CD4-positive, alpha-beta T cell treated with Interleukin-2 at 100 ng/mL for 4 hours (primary cell): ENCODE measurements at regions not wholly inside any gene's neighbourhood (a gene's known extent, or its start where the extent isn't known, plus 50 kb on each side); places are given as distances from the start of the nearest gene placed in this dataset.

Source experiments
- DNase-seq: peaks from one replicate; pipeline ENCODE4 v3.0.0-alpha.2; 2020; ENCODE audit warnings: low spot score

DNA sequence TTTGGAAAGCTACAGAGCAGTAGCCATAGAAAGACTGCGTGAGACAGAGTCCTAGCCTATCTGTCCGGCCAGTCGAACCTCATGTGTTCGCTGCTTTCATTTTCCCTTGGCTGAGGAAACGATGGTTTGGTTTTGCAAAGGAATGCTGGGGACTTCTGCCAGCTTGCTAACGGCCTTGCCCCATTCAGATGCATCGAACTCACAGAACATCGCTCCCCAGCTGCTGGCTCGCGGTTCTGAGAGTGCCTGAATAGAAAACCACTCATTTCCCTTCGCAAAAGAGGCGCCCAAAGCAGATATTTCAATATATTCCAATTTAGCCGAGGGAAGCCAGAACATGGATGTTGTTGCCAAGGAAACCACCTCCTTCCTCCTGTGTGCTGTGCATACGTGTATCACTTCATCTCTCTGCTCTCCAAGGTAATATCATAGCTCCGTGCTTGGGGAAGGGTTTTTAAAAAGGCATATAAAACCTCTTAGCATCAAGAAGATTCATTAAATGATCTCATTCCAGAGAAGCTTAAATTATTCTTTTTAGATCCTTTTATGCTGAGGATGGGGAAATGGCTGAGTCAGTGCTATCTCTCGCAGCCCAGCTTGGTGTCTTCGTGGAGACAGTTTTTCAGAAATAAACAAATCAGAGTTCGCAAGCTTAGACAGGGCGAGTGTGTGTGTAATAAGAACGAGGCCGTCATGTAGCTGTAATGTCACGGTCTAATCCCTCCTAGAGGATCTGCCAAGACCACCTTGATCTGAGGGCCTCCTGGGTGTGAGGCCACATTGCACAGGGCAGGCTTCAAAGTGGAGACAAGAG is 215.2 kb downstream of the RPS24 start:
- DNase-seq, result no peak

DNA sequence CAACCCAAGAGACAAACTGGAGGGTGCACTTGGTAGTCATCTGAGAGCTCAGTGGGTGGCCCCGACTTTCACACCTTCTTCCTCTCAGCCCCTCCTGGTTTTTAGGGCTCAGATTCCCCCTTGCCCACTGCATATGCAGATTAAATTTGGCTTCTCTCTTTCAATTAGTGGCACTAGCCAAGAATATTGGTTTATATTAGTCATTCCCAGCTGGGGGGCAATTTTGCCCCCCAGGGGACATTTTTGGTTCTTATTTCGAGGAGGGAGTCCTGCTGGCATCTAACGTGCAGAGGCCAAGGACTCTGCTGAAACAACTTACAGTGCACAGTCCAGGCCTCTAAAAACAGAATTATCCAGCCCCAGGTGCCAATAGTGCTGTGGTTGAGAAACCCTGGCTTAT is 216.0 kb downstream of the RPS24 start:
- no peak for DNase-seq

DNA sequence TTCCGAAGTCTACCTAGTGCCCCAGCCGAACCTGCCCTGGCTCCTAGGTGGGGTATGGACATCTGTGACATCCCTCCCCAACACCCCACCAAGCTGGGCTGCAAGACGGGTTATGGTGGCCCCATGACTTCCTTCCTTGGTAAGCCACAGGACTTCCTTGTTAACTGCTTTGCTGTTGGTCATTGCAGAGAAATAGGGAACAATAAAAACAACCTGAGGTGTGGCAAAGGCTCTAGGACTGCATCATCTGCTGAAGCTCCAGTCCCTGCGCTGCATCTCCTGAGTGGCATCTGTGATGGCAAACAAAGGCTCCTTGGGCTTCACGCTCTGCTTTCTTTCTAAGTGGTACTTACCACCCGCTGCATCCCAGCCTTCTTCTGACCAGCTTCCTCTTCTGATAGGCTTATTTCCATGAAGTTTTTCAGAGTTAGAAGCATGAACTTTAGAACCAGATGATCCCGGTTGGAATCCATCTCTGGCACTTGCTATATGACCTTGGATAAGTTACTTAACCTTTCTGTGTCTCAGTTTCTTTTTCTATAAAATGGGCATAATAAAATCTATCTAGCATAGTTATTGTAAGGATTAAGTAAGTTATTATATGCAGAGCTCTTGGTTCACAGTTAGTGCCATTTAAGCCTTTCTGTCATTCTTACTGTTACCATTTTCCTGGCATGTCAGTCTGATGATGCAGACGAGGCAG is 216.8 kb downstream of the RPS24 start:
- no peak for DNase-seq

DNA sequence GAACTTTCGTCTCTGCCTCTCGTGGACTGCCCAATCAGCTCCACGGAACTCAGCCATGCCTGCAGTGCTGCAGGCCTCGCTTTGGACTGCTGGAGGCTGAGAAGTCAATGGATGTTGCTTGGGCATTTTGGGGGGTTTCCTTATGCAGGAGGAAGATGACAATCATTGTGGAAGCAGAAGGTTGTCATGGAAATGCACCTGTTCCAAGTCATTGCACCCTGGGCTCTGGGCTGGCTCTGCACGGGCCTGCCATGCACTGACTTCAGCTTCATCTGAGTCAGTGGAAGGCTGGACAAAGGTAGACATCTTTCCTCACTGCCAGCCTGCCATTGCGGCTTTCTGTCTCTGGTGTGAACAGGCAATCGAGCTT is 217.3 kb downstream of the RPS24 start:
- no peak for DNase-seq

DNA sequence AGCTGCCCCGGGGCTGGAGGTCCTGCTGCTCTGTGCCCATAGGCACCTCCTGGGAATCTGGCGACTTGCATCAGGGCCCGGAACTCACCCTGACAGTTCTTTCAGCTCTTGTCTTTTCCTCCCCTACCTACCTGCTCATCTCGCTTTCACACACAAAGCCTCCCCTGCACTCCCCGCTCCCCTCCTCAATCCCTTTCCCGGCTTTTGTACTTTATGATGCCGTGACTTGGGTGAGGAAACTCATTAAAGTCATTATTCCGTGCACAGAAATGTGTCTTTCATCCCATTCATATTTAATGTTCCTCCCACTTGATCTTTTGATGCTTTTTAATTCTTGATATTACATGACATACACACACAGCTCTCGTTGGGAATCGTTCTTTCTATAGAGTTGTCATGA is 218.6 kb downstream of the RPS24 start:
- no peak for DNase-seq

DNA sequence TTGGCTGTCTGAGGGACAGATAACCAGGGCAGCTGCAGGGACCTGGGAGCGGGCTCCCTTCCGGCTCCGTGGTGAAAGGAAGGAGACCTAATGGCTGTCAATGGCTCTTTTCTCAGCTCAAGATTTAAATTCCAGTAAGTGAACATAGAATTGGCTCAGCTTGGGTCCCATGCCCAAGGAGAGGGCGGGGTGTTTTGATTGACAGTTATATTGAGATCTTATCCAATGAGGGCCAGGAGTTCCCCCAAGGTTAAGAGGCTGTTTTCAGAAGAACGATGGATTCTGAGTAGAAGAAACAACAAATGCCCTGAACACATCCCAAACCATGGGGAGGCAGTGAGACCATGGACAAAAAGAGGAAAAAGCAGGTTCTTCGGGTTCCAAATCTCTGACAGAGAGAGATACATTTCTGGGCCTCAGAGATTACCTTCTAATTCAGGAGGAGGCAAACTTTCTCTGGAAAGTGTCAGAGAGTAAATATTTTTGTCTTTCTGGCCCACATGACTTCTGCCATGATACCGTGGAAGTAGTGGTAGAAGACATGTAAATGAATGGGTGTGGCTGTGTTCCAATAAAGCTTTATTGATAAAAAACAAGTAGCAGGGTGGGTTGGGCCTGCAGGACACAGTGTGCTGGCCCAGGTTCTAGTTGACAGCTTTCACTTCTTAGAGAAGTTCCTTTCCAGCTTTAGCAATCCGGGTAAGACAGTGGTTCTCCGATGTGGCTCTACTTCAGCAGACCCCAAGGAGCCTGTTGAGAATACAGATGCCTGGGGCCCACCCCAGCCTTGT is 219.6 kb downstream of the RPS24 start:
- no peak for DNase-seq

DNA sequence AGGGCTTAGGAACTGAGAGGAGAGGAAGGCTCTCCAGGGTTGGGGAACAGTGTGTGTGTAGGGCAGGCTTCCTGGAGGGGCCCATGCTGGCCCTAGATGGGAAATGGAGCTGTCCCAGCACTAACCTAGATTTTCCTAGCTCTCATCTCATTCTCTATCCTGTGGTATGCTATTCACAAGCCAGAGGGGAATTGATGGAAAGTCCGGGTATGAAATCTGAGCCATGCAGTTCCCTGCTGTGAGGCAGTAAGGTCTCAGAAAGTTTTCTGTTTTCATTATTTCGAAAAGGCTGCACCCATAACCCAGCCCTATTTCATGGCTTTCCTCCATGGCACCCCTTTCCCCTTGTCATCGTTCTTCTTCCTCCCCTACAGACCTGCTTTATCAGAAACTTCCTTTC is 220.3 kb downstream of the RPS24 start:
- no peak for DNase-seq

DNA sequence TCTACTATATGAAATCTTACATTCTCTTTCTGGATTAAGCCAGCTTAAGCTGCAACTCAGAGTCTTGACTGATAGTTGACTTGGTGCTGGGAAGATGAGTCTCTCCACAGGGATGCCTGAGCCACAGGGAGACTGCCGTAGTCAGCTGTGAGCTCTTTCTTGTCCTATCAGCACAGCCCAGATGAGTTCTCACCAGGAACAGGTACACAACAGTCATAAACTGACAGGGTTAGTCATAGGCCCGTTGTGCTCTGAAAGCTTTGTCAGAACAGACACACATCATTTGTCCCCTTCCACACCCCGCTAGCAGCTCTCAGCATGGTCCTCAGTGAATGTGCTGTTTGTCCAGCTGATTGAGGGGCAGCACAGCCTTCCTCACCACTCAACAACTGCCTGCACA is 221.6 kb downstream of the RPS24 start:
- no peak for DNase-seq

DNA sequence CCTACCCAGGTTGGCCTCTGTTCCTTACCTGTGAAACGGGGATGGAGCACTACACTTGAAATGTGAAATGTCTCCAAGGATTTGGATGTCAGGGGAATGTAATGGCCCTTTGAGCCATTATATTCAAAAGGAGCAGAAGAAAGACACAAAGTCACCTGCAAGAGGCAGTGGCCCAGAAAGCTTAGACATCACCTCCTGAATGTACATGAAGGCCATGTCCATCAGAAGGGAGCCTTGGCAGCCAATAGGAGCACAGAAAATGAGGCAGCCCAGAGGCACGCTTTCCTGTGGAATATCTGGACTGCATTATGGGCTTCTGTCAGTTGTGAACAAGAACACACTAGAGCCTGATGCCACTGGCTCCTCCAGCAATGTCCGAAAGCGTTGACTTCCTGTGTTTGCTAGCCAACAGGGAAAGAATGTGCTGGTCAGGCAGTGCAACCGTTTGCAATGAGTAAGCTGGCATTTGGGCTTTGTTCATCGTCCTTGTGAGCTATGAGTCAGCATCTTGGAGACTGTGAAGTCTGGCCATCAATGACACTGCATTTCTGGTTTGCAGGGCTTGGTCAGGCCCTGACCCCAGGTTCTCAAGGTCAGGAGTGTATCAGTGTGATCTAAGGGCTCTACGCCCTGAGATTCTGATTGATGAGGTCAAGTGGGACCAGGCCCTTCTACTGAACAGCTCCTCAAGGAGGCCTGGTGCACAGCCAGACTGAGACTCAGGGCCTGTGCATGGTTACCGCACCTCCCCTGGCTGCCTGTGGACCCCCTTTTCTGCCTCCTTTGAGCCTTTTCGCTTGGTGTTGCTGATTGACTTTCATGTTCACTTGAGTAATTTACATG is 222.4 kb downstream of the RPS24 start:
- DNase-seq, result no peak

DNA sequence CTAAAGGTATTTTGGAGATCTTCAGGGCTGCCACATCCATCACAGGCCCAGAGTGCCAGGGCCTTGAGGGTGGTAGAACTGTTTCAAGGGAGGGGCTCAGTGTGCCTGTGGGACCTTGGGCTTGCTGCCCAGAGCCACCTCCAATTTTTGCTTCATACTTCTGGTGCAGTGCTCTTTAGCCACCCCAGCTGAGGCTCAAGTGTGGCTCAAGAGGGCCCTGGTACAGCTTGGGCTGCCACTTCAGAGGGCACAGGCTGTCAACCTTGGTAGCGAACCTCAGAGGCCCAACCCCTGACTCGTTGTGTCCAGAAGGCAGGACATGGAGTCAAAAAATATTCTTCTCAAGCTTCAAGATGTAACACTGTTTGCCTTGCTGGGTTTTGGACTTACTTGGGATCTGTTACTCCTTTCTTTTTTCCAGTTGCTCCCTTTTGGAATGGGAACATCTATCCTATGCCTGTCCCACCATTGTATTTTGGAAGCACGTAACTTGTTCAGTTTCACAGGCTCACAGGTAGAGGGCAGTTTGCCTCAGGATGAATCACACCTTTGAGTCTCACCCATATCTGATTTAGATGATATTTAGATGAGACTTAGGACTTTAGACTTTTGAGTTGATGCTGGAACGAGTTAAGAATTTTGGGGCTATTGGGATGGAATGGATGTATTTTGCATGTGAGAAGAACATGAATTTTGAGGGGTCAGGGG is 224.8 kb downstream of the RPS24 start:
- DNase-seq, result no peak

DNA sequence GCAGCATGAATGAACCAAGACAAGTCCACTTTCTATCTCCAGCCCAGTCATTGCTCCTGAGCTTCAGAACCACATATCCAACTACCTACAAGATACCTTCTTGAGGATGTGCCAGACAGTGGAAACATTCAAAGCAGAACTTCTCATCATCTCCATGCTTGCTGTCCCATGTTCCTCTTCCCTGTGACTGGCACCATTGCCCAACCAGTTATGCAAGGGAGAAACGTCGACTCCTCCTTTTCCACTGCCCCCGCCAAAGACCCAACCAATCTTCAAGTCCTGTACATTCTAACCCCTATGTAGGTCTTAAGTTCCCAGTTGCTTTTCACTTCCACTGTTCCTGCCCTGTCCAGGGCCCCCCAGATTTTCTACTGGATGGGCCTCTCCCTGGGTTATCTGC is 225.7 kb downstream of the RPS24 start:
- no peak for DNase-seq

DNA sequence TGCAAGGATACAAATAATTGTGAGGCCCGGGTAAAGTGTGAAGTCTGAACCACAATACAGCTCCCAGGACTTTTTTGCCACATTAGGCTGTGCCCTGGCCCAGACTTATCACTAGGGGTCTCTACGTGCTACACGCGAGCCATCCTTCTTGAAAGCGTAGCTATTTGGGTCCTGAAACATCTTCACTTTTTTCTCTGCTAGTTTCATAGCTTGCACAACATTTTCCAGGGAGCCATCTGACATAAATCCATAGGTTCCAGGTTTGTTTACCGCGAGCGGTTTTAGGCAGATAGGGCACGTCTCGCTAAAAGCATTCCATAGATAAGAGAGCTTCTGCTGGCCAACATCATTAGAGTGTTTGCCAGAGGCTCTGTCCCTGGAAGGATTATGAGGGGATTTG is 226.5 kb downstream of the RPS24 start:
- no peak for DNase-seq

DNA sequence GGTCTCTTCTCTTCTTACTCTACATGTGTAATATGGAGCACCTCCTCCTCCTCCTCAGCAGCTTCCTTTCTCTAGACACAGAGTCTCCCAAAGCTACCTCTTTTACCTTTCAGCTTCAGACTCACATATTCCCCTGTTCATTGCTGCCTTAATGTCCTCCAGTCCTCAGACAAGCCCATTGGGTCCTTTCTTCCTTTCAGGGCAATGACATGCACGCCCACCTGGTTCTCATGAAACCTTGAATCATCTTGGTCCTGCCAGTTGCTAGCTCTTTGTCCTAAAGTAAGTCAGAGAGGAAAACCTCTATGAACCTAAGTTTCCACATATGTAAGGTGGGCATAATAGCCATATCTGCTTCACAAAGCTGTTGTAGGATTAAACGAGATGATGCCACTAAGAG is 227.0 kb downstream of the RPS24 start:
- no peak for DNase-seq

DNA sequence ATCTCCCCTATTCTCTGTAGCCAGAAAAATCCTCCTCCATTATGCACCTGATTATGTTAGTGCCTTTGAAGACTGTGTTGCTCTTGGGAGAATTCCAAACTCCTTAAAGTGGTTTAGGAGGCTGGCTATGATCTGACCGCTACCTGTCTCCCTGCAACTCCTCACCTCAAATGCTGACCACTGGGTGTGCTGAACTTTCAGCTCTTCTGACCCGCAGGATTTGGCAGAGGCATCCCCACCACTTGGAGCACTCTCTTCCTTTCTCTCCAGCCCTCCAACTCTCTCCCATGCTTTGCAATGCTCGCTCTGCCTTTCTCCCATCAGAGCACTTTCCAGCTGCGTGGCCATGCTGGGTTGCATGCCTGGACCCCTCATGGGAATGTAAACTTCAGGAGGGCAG is 227.6 kb downstream of the RPS24 start:
- no peak for DNase-seq

DNA sequence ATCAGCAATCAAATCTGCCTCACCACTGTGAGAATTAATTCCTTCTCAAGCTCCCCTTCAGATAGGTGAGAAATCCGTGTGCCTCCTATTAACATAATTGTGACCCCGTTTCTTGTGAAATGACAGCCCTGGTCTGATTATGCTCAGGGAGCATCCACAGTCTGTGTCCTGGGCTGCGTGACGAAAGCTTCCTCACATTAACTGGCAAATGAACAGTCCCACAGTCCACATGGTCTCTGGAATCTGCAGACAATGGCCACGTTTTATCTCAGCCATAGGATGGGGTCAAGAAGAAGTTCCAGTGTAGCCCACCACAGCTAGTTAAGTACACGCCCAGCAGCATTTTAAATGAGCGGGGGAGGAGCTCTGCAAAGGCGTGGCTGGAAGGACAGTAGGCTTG is 229.2 kb downstream of the RPS24 start:
- no peak for DNase-seq

DNA sequence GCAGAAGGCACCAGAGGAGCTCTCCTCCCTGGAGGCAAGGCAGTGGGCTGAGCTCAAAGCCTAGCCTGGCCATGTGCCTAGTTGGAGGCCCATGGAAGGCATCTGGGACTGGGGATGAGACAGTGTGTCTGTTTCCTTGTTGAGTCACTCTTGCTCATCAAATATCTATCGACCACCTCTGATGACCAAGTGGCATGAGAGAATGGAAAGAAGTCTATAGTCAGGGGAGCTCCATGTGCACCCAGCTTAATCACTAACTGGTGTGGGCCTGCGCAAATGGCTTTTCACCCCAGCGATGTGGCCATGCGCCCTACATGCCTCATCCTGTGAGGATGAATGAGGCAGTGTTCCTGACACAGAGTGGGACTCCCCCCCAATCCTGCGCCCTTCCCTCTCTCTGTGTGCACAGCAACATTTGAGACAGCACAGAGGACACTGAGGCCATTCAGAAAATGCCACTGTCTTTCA is 229.9 kb downstream of the RPS24 start:
- no peak for DNase-seq

DNA sequence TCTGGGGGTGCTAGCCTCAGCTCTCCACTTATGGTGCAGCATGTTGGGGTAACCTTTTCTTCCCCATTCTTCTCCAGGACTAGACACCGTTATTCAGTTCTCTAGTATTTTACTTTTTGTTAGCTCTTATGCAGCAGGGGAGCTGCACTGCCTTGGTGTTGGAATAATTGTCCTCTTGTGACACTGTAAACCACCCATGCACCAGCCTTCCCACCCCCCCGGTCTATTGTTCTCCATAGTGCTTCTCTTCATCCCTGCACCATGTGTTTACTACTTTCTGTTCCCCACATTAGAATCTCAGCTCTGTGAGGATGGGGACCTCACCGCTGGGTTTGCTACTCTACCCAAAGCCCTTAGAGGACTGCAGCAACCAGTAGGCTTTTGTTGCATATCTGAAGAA is 230.7 kb downstream of the RPS24 start:
- no peak for DNase-seq

DNA sequence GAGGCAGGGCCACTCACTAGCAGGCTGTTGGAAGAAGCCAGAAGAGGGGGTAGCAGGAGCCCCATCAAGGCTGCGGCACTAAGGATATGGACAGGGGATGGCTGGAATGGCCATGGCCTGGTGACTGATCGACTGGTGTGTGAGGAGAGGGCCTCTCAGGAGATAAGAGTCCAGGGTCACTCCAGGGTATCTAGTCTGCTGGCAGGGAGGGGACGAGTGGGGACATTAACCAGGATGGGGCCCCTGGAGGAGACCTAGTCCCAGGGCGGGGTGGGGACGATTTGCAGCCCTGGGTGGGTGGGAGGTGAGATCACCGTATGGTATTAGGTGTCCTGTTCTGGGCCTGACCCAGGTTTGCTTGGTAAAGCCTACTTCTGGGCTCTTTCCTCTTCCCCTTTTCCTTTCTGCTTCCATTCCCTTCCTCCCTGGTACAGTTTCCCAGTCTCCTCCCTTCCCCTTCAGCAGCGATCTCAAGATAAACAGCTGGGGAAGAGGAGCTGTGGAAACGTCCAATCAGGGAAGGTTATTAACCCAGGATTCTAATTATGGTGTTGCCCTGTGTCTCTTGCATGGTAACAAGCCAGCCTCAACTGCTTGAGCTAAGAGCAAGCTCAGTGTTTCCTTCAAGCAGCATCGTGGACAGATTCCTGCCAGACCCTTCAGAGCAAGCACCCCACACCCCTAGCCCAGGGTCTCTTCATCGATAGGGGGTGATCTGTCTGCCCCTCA is 233.2 kb downstream of the RPS24 start:
- no peak for DNase-seq

DNA sequence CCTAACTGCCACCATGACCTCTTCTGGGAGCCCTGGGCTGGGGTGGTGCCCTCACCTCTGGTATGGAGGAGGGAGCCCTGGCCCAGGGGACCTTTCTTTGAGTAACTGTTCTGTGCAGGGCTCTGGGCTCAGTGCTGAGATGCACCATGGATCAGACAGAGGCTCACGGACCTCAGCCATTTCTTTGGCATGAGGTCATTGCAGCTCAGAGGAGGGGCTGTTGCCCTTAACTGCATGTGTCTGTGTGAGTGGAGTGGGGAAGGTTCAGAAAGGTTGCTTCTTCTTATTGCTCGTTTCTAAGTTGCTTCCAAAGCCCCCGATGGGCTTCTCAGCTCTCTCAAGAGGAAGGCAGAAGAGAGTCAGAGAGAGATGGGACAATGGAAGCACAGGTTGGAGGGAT is 233.9 kb downstream of the RPS24 start:
- no peak for DNase-seq

DNA sequence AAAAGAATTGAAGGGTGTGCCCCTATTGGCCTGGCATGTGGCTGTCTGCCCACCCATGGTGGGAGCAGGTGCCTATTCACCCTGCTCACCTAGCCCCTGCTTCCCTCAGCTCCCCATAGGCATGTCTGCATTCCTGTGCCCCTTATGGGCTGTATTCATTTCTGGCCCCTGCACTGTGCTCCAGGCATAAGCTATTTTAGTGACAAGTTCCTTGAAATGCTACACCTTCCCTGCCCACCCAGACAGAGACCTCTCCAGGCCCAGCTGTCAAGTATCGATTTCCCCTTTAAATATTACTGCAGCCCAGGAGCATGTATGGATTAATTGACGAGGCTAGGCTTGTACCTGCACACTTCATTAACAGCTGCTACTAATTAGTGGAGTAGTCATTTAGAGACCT is 235.4 kb downstream of the RPS24 start:
- DNase-seq, result no peak

DNA sequence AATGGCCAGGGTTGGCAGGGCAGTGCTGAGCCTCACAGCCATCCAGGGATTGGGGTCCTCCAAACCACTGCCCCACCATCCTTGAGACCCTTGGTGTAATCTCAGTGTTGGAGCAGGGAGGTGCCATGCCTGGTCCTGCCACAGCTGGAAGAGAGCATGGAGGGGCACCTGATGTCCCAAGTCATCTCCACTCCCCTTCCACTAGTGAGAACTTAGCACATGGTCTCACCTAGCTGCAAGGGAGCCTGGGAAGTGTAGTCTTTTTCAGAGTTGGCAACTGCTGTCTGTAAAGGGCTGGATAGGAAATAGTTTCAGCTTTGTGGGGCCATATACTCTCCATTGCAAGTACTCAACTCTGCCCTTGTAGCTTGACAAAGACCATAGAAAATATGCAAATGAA is 238.7 kb downstream of the RPS24 start:
- DNase-seq, result no peak
